AG04449 (cell line): ENCODE measurements at regions not wholly inside any gene's neighbourhood (a gene's known extent, or its start where the extent isn't known, plus 50 kb on each side); places are given as distances from the start of the nearest gene placed in this dataset.

Experiments used
- CTCF ChIA-PET: fragments of 350-600 bp; formaldehyde crosslinking; extraction: SDS; loops from one replicate; lab custom pipeline; 2021; ENCODE audit warnings: antibody characterized with exemption; lab: Yijun Ruan, JAX
- POLR2A ChIA-PET: fragments of 400-600, 350-600 bp; formaldehyde crosslinking; extraction: SDS; loops from one replicate; lab custom pipeline; 2020; ENCODE audit warnings: antibody characterized with exemption, inconsistent platforms; lab: Yijun Ruan, JAX
- DNase-seq: peaks from one replicate; pipeline ENCODE4 v3.0.0-alpha.2; 2010; ENCODE audit warnings: low read depth, low spot score
- H3K4me3 ChIP-seq: 2 replicates; pipeline ENCODE4 v1.5.1; 2011; ENCODE audit warnings: low read depth, mild to moderate bottlenecking, control low read depth, low read length
- CTCF ChIP-seq: IDR thresholded peaks from one replicate; pipeline ENCODE4 v1.5.1; 2011; ENCODE audit warnings: mild to moderate bottlenecking, moderate library complexity, low read length, control low read depth, inconsistent platforms; ENCODE audit not compliant: insufficient read depth; ENCODE audit errors: missing control alignments

GRCh38 chr9:118612201-118612600 is 757.0 kb downstream of the BRINP1 start:
- no peak overlapping the region for H3K4me3 ChIP-seq
- ChIA-PET POLR2A (no interaction called here), CTCF (no interaction called here)
- TF ChIP-seq CTCF = no peak
- DNase-seq = no peak

GRCh38 chr9:118613996-118614395 is 755.2 kb downstream of the BRINP1 start:
- no peak for DNase-seq
- no peak for TF ChIP-seq CTCF
- ChIA-PET POLR2A (no interaction called here), CTCF (no interaction called here)
- no peak overlapping the region for H3K4me3 ChIP-seq

DNA sequence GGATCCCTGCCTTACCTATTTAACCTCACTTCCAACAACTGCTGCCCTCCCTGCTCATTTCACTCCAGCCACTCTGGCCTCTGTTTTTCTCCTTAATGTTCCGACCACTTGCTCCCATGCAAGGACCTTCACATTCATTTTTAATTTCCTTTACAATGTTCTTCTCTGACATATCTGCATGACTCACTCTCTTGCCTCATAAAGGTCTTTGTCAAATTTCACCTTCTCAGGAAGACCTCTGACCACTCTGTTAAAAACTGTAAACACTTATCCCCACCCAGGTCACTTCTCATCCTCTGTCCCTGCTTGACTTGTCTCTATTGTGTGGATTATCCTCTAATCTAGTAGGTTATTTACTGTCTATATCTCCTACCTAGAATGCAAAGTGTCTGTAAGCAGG is 751.2 kb downstream of the BRINP1 start:
- no peak for TF ChIP-seq CTCF
- no peak for DNase-seq
- POLR2A ChIA-PET = no interaction called here
- H3K4me3 ChIP-seq = no peak overlapping the region
- CTCF ChIA-PET = no interaction called here

- no peak for TF ChIP-seq CTCF
- H3K4me3 ChIP-seq = no peak overlapping the region
- CTCF ChIA-PET = no interaction called here
- no peak for DNase-seq
- POLR2A ChIA-PET = no interaction called here
Measured at GRCh38 chr9:118618849-118619248, 750.4 kb downstream of the BRINP1 start.

DNA sequence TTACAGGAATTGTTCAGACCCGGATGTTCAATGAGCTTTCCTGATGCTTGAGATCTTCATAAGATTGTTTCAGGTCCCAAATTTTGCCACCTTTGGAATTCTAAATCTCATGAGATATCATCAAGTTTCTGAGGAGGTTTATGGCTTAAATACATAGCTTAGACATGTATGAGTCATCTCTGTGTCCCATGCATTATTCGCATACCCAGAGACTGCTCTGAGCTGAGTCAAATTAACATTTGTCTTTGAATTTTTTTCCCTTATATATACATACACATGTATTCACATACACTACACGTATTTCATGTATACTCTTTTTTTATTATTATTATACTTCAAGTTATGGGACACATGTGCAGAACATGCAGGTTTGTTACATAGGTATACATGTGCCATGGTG is 744.6 kb downstream of the BRINP1 start:
- ChIA-PET POLR2A (no interaction called here), CTCF (no interaction called here)
- DNase-seq = no peak
- H3K4me3 ChIP-seq = no peak overlapping the region
- no peak for TF ChIP-seq CTCF

DNA sequence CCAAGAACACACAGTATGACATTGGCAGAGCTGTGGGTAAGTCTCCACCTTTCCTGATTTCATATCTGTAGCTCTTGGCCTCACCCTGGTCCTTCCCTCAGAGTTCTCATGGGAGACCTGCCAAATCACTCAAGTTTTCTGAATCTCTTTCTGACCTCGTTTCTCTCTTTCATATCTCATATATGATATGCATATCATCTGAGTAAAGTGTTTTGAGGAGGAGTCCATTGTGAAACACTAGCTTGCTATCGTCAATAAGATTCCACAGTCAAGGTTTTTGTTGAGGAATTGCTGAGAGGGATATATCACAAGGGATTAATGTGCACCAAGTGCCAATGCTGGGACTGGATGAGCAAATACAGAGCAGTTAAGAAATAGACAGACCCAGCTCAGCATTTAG is 739.2 kb downstream of the BRINP1 start:
- ChIA-PET POLR2A (no interaction called here), CTCF (no interaction called here)
- H3K4me3 ChIP-seq = no peak overlapping the region
- DNase-seq = no peak
- TF ChIP-seq CTCF = no peak
